GM23338 (cell line): ENCODE measurements at regions not wholly inside any gene's neighbourhood (a gene's known extent, or its start where the extent isn't known, plus 50 kb on each side); places are given as distances from the start of the nearest gene placed in this dataset.

Experiments
- ATAC-seq: fragments of 200-7000 bp; cut with Tn5 transposase; 3 replicates; pipeline ENCODE4 v1.9.1; 2020
- DNase-seq: peaks from one replicate; pipeline ENCODE4 v3.0.0-alpha.2; 2015; ENCODE audit warnings: low spot score
- H2AFZ ChIP-seq: fragments of 200-600 bp; sonication (generic); 2 replicates; pipeline ENCODE4 v1.8.0; 2016; ENCODE audit warnings: antibody characterized with exemption, mild to moderate bottlenecking, moderate library complexity
- H3F3A ChIP-seq: fragments of 200-600 bp; sonication (generic); replicated peaks from 2 replicates; pipeline ENCODE4 v1.8.0; 2017; ENCODE audit warnings: antibody characterized with exemption, mixed run types, low read depth
- H3K27ac ChIP-seq: fragments of 200-600 bp; sonication (generic); 2 replicates; pipeline ENCODE4 v1.6.1; 2016; ENCODE audit warnings: low read depth
- H3K27me3 ChIP-seq: fragments of 200-600 bp; sonication (generic); 2 replicates; pipeline ENCODE4 v1.8.0; 2016; ENCODE audit warnings: mild to moderate bottlenecking, mixed run types, moderate library complexity; ENCODE audit not compliant: insufficient read depth
- H3K36me3 ChIP-seq: fragments of 200-600 bp; sonication (generic); 2 replicates; pipeline ENCODE4 v1.8.0; 2016; ENCODE audit warnings: mild to moderate bottlenecking; ENCODE audit not compliant: insufficient read depth
- H3K4me1 ChIP-seq: fragments of 200-600 bp; sonication (generic); 2 replicates; pipeline ENCODE4 v1.8.0; 2016; ENCODE audit warnings: mild to moderate bottlenecking, moderate library complexity; ENCODE audit not compliant: insufficient read depth
- H3K4me2 ChIP-seq: fragments of 200-600 bp; sonication (generic); 2 replicates; pipeline ENCODE4 v1.7.1; 2017; ENCODE audit warnings: mixed run types
- H3K4me3 ChIP-seq: fragments of 200-600 bp; sonication (generic); 2 replicates; pipeline ENCODE4 v1.6.1; 2016; ENCODE audit warnings: mixed run types
- H3K79me2 ChIP-seq: fragments of 200-600 bp; sonication (generic); replicated peaks from 2 replicates; pipeline ENCODE4 v1.8.0; 2017; ENCODE audit warnings: mild to moderate bottlenecking; ENCODE audit not compliant: insufficient read depth
- H3K9me2 ChIP-seq: fragments of 200-600 bp; sonication (generic); 2 replicates; pipeline ENCODE4 v1.8.0; 2017; ENCODE audit not compliant: insufficient read depth
- H4K20me1 ChIP-seq: fragments of 200-600 bp; sonication (generic); replicated peaks from 2 replicates; pipeline ENCODE4 v1.8.0; 2017; ENCODE audit warnings: mild to moderate bottlenecking; ENCODE audit not compliant: insufficient read depth
- H3K27ac Mint-ChIP-seq: 2 replicates; pipeline ENCODE4 v1.8.0; 2020; ENCODE audit warnings: inconsistent platforms, mild to moderate bottlenecking, moderate library complexity, mixed read lengths
- H3K27me3 Mint-ChIP-seq: 3 replicates; pipeline ENCODE4 v1.8.0; 2022; ENCODE audit warnings: low read depth, mild to moderate bottlenecking, moderate library complexity, mixed read lengths, inconsistent platforms; ENCODE audit not compliant: insufficient read depth, poor library complexity
- H3K36me3 Mint-ChIP-seq: 3 replicates; pipeline ENCODE4 v1.8.0; 2021; ENCODE audit warnings: low read depth, mild to moderate bottlenecking, inconsistent platforms, moderate library complexity, mixed read lengths
- H3K4me1 Mint-ChIP-seq: 3 replicates; pipeline ENCODE4 v1.8.0; 2020; ENCODE audit warnings: mild to moderate bottlenecking, inconsistent platforms, mixed read lengths
- H3K4me3 Mint-ChIP-seq: 3 replicates; pipeline ENCODE4 v1.8.0; 2021; ENCODE audit warnings: moderate library complexity, mild to moderate bottlenecking, inconsistent platforms, mixed read lengths
- H3K9me3 Mint-ChIP-seq: 3 replicates; pipeline ENCODE4 v1.8.0; 2020; ENCODE audit warnings: moderate library complexity, mild to moderate bottlenecking, inconsistent platforms, mixed read lengths
- CREB1 ChIP-seq: fragments of 250-450 bp; sonication (Bioruptor Pico); IDR thresholded peaks from 2 replicates; pipeline ENCODE4 v1.5.0; 2020; ENCODE audit warnings: low read depth, mild to moderate bottlenecking, moderate library complexity
- CTCF ChIP-seq, 2 experiments: fragments of 200-600 bp in 1 of 2; sonication (generic) in 1 of 2; conservative IDR thresholded peaks; 2 replicates each; pipeline versions ENCODE4 v1.5.1 to v1.6.1; 2016 to 2017; ENCODE audit warnings: antibody characterized with exemption in 2 of 2, low read depth in 2 of 2, mild to moderate bottlenecking in 2 of 2, moderate library complexity in 1 of 2
- EZH2phosphoT487 ChIP-seq: fragments of 200-600 bp; sonication (generic); IDR thresholded peaks from one replicate; pipeline ENCODE4 v1.8.1; 2018; ENCODE audit warnings: antibody characterized with exemption; ENCODE audit not compliant: unreplicated experiment
- JUNB ChIP-seq: IDR thresholded peaks from one replicate; pipeline ENCODE4 v1.6.1; 2016; ENCODE audit warnings: antibody characterized with exemption; ENCODE audit not compliant: unreplicated experiment
- POLR2AphosphoS5 ChIP-seq: IDR thresholded peaks from 2 replicates; pipeline ENCODE4 v1.6.1; 2016; ENCODE audit warnings: antibody characterized with exemption, low read depth
- STAT1 ChIP-seq: IDR thresholded peaks from one replicate; pipeline ENCODE4 v1.6.1; 2016; ENCODE audit warnings: antibody characterized with exemption; ENCODE audit not compliant: unreplicated experiment
- ZNF114 ChIP-seq: fragments of 250-450 bp; sonication (Bioruptor Pico); IDR thresholded peaks from 2 replicates; pipeline ENCODE4 v1.5.0; 2020; ENCODE audit warnings: mild to moderate bottlenecking, moderate library complexity
- TF ChIP-seq, protein P1 (sequence below): fragments of 250-450 bp; sonication (Bioruptor Pico); IDR thresholded peaks from 2 replicates; pipeline ENCODE4 v1.5.0; 2020; ENCODE audit warnings: mild to moderate bottlenecking, moderate library complexity
- TF ChIP-seq, protein P2 (sequence below): IDR thresholded peaks from one replicate; pipeline ENCODE4 v1.6.1; 2018; ENCODE audit warnings: antibody characterized with exemption; ENCODE audit not compliant: unreplicated experiment
- TF ChIP-seq, protein P3 (sequence below): IDR thresholded peaks from 2 replicates; pipeline ENCODE4 v1.6.1; 2016; ENCODE audit warnings: antibody characterized with exemption

DNA sequence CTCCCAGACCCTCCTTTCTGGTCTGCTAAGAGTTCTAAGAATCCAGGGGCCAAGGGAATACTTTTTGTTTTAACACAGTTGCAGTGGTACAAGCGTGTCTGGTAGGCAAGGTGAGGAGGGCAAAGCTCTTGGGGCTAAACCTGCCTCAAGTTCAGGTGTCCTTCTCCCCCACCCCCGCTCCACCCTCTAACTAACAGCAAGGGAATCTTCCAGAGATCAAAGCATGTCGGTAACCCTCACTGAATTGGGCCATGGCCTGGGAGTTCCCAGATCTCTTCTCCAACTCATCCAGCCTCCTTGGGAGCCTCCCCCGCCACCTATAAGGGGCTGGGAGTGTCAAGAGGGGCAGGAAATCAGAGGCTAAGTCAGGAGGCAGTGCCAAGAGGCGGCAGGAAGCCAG is 55.7 kb upstream of the TAC4 start (continued):
- TF ChIP-seq, protein P1, sequence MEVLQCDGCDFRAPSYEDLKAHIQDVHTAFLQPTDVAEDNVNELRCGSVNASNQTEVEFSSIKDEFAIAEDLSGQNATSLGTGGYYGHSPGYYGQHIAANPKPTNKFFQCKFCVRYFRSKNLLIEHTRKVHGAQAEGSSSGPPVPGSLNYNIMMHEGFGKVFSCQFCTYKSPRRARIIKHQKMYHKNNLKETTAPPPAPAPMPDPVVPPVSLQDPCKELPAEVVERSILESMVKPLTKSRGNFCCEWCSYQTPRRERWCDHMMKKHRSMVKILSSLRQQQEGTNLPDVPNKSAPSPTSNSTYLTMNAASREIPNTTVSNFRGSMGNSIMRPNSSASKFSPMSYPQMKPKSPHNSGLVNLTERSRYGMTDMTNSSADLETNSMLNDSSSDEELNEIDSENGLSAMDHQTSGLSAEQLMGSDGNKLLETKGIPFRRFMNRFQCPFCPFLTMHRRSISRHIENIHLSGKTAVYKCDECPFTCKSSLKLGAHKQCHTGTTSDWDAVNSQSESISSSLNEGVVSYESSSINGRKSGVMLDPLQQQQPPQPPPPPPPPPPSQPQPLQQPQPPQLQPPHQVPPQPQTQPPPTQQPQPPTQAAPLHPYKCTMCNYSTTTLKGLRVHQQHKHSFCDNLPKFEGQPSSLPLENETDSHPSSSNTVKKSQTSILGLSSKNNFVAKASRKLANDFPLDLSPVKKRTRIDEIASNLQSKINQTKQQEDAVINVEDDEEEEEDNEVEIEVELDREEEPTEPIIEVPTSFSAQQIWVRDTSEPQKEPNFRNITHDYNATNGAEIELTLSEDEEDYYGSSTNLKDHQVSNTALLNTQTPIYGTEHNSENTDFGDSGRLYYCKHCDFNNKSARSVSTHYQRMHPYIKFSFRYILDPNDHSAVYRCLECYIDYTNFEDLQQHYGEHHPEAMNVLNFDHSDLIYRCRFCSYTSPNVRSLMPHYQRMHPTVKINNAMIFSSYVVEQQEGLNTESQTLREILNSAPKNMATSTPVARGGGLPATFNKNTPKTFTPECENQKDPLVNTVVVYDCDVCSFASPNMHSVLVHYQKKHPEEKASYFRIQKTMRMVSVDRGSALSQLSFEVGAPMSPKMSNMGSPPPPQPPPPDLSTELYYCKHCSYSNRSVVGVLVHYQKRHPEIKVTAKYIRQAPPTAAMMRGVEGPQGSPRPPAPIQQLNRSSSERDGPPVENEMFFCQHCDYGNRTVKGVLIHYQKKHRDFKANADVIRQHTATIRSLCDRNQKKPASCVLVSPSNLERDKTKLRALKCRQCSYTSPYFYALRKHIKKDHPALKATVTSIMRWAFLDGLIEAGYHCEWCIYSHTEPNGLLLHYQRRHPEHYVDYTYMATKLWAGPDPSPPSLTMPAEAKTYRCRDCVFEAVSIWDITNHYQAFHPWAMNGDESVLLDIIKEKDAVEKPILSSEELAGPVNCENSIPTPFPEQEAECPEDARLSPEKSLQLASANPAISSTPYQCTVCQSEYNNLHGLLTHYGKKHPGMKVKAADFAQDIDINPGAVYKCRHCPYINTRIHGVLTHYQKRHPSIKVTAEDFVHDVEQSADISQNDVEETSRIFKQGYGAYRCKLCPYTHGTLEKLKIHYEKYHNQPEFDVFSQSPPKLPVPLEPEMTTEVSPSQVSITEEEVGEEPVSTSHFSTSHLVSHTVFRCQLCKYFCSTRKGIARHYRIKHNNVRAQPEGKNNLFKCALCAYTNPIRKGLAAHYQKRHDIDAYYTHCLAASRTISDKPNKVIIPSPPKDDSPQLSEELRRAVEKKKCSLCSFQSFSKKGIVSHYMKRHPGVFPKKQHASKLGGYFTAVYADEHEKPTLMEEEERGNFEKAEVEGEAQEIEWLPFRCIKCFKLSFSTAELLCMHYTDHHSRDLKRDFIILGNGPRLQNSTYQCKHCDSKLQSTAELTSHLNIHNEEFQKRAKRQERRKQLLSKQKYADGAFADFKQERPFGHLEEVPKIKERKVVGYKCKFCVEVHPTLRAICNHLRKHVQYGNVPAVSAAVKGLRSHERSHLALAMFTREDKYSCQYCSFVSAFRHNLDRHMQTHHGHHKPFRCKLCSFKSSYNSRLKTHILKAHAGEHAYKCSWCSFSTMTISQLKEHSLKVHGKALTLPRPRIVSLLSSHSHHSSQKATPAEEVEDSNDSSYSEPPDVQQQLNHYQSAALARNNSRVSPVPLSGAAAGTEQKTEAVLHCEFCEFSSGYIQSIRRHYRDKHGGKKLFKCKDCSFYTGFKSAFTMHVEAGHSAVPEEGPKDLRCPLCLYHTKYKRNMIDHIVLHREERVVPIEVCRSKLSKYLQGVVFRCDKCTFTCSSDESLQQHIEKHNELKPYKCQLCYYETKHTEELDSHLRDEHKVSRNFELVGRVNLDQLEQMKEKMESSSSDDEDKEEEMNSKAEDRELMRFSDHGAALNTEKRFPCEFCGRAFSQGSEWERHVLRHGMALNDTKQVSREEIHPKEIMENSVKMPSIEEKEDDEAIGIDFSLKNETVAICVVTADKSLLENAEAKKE (CRISPR knock-in tag) = no peak
- TF ChIP-seq POLR2AphosphoS5 = no peak
- TF ChIP-seq ZNF114 (CRISPR knock-in tag) = no peak
- TF ChIP-seq, protein P2, sequence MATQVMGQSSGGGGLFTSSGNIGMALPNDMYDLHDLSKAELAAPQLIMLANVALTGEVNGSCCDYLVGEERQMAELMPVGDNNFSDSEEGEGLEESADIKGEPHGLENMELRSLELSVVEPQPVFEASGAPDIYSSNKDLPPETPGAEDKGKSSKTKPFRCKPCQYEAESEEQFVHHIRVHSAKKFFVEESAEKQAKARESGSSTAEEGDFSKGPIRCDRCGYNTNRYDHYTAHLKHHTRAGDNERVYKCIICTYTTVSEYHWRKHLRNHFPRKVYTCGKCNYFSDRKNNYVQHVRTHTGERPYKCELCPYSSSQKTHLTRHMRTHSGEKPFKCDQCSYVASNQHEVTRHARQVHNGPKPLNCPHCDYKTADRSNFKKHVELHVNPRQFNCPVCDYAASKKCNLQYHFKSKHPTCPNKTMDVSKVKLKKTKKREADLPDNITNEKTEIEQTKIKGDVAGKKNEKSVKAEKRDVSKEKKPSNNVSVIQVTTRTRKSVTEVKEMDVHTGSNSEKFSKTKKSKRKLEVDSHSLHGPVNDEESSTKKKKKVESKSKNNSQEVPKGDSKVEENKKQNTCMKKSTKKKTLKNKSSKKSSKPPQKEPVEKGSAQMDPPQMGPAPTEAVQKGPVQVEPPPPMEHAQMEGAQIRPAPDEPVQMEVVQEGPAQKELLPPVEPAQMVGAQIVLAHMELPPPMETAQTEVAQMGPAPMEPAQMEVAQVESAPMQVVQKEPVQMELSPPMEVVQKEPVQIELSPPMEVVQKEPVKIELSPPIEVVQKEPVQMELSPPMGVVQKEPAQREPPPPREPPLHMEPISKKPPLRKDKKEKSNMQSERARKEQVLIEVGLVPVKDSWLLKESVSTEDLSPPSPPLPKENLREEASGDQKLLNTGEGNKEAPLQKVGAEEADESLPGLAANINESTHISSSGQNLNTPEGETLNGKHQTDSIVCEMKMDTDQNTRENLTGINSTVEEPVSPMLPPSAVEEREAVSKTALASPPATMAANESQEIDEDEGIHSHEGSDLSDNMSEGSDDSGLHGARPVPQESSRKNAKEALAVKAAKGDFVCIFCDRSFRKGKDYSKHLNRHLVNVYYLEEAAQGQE = no peak

DNA sequence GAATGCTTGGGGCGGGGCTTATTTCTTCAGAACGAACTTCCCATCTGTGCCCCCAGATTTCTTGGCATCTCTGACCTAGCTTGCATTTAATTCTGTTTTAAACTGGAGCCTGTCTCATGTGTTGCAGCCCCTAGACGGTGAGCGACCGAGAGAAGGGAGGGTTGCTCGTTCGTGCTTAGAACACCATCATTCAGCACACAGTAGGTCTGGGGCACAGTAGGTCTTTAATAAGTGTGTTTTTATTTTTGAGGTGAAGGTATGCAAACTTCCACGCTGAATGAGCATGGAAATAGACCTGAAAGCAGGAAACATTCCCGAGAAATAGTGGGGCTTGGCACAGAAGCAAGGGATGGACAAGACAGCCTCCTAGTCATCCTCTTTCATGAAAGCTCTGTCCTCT is 57.0 kb upstream of the TAC4 start:
- no peak overlapping the region for H3K4me2 ChIP-seq
- no peak overlapping the region for H3K4me3 Mint-ChIP-seq
- no peak for TF ChIP-seq EZH2phosphoT487
- TF ChIP-seq CTCF (conservative IDR thresholded peaks at IDR 0.05; ENCODE audit: low read depth in 2 of 2) = no peak
- TF ChIP-seq CREB1 (CRISPR knock-in tag) = no peak
- TF ChIP-seq JUNB = no peak
- TF ChIP-seq, protein P3, sequence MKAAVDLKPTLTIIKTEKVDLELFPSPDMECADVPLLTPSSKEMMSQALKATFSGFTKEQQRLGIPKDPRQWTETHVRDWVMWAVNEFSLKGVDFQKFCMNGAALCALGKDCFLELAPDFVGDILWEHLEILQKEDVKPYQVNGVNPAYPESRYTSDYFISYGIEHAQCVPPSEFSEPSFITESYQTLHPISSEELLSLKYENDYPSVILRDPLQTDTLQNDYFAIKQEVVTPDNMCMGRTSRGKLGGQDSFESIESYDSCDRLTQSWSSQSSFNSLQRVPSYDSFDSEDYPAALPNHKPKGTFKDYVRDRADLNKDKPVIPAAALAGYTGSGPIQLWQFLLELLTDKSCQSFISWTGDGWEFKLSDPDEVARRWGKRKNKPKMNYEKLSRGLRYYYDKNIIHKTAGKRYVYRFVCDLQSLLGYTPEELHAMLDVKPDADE = no peak
- TF ChIP-seq STAT1 = no peak

More for the DNA sequence above, 57.0 kb upstream of the TAC4 start:
- no peaks in the 10 kb centered on the region for H3K79me2 ChIP-seq
- H3K4me3 ChIP-seq = no peak overlapping the region
- H3K4me1 ChIP-seq = peaks cover 16% of the 10 kb centered on the region; the same call in 1 of the 2 replicates
- H3K27me3 ChIP-seq = peaks cover 96% of the 10 kb centered on the region
- Mint-ChIP-seq H3K4me1 (peaks cover 44% of the 10 kb centered on the region), H3K27ac (no peak overlapping the region), H3K9me3 (no peaks in the 10 kb centered on the region), H3K27me3 (peaks cover 64% of the 10 kb centered on the region), H3K36me3 (no peaks in the 10 kb centered on the region)
- no peak overlapping the region for H2AFZ ChIP-seq
- ATAC-seq (no peak), DNase-seq (no peak)
- no peaks in the 10 kb centered on the region for H3K36me3 ChIP-seq
- H3K9me2 ChIP-seq = no peaks in the 10 kb centered on the region
- no peaks in the 10 kb centered on the region for H4K20me1 ChIP-seq
- H3F3A ChIP-seq = no peaks in the 10 kb centered on the region
- H3K27ac ChIP-seq = no peak overlapping the region
